HEK293 (cell line): ENCODE measurements at regions not wholly inside any gene's neighbourhood (a gene's known extent, or its start where the extent isn't known, plus 50 kb on each side); places are given as distances from the start of the nearest gene placed in this dataset.

Experiments used
- CTCF ChIP-seq: fragments of 450-650 bp; formaldehyde crosslinking; IDR thresholded peaks from 2 replicates; pipeline ENCODE4 v1.5.1; 2016; ENCODE audit warnings: missing biosample characterization, missing genetic modification characterization
- GLIS2 ChIP-seq: fragments of 450-650 bp; formaldehyde crosslinking; IDR thresholded peaks from 2 replicates; pipeline ENCODE4 v1.5.1; 2016; ENCODE audit warnings: missing biosample characterization, missing genetic modification characterization
- SP7 ChIP-seq: fragments of 450-650 bp; formaldehyde crosslinking; IDR thresholded peaks from 2 replicates; pipeline ENCODE4 v1.5.1; 2016; ENCODE audit warnings: missing biosample characterization, missing genetic modification characterization
- ZBTB17 ChIP-seq: fragments of 450-650 bp; formaldehyde crosslinking; IDR thresholded peaks from 2 replicates; pipeline ENCODE4 v1.5.1; 2016; ENCODE audit warnings: missing biosample characterization, missing genetic modification characterization
- ZBTB20 ChIP-seq: fragments of 450-650 bp; formaldehyde crosslinking; IDR thresholded peaks from 2 replicates; pipeline ENCODE4 v1.5.1; 2016; ENCODE audit warnings: missing biosample characterization, missing genetic modification characterization
- ZBTB7A ChIP-seq: fragments of 450-650 bp; formaldehyde crosslinking; IDR thresholded peaks from 2 replicates; pipeline ENCODE4 v1.5.1; 2016; ENCODE audit warnings: low read depth, missing biosample characterization, missing genetic modification characterization
- ZNF132 ChIP-seq: fragments of 450-650 bp; formaldehyde crosslinking; IDR thresholded peaks from 2 replicates; pipeline ENCODE4 v1.5.1; 2017; ENCODE audit warnings: missing biosample characterization, missing genetic modification characterization, borderline replicate concordance
- ZNF138 ChIP-seq: fragments of 450-650 bp; formaldehyde crosslinking; IDR thresholded peaks from 2 replicates; pipeline ENCODE4 v1.5.1; 2016; ENCODE audit warnings: missing biosample characterization, missing genetic modification characterization, borderline replicate concordance
- ZNF623 ChIP-seq: fragments of 450-650 bp; formaldehyde crosslinking; IDR thresholded peaks from 2 replicates; pipeline ENCODE4 v1.5.1; 2016; ENCODE audit warnings: missing biosample characterization, missing genetic modification characterization
- ZNF692 ChIP-seq: fragments of 450-650 bp; formaldehyde crosslinking; IDR thresholded peaks from 2 replicates; pipeline ENCODE4 v1.5.1; 2016; ENCODE audit warnings: missing biosample characterization, missing genetic modification characterization
- TF ChIP-seq, protein P1 (sequence below): fragments of 450-650 bp; formaldehyde crosslinking; IDR thresholded peaks from 2 replicates; pipeline ENCODE4 v1.5.1; 2016; ENCODE audit warnings: missing biosample characterization, missing genetic modification characterization
- TF ChIP-seq, protein P2 (sequence below): fragments of 450-650 bp; formaldehyde crosslinking; IDR thresholded peaks from 2 replicates; pipeline ENCODE4 v1.5.1; 2016; ENCODE audit warnings: missing biosample characterization, missing genetic modification characterization, low read depth
- TF ChIP-seq, protein P3 (sequence below): fragments of 450-650 bp; formaldehyde crosslinking; IDR thresholded peaks from 2 replicates; pipeline ENCODE4 v1.5.1; 2016; ENCODE audit warnings: missing biosample characterization, missing genetic modification characterization

GRCh38 chr12:24608637-24609285, 340.1 kb downstream of the BCAT1 start:
- TF ChIP-seq ZNF138 (tag by site-specific recombination) = no peak
- TF ChIP-seq ZBTB20 (tag by site-specific recombination) = no peak
- TF ChIP-seq, protein P1, sequence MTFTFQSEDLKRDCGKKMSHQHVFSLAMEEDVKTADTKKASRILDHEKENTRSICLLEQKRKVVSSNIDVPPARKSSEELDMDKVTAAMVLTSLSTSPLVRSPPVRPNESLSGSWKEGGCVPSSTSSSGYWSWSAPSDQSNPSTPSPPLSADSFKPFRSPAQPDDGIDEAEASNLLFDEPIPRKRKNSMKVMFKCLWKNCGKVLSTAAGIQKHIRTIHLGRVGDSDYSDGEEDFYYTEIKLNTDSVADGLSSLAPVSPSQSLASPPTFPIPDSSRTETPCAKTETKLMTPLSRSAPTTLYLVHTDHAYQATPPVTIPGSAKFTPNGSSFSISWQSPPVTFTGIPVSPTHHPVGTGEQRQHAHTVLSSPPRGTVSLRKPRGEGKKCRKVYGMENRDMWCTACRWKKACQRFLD (tag by site-specific recombination) = no peak
- TF ChIP-seq CTCF (tag by site-specific recombination) = no peak
- TF ChIP-seq, protein P2, sequence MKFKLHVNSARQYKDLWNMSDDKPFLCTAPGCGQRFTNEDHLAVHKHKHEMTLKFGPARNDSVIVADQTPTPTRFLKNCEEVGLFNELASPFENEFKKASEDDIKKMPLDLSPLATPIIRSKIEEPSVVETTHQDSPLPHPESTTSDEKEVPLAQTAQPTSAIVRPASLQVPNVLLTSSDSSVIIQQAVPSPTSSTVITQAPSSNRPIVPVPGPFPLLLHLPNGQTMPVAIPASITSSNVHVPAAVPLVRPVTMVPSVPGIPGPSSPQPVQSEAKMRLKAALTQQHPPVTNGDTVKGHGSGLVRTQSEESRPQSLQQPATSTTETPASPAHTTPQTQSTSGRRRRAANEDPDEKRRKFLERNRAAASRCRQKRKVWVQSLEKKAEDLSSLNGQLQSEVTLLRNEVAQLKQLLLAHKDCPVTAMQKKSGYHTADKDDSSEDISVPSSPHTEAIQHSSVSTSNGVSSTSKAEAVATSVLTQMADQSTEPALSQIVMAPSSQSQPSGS (tag by site-specific recombination) = no peak
- TF ChIP-seq GLIS2 = no peak
- TF ChIP-seq ZNF692 (tag by site-specific recombination) = no peak
- no peak for TF ChIP-seq SP7 (tag by site-specific recombination)
- TF ChIP-seq, protein P3, sequence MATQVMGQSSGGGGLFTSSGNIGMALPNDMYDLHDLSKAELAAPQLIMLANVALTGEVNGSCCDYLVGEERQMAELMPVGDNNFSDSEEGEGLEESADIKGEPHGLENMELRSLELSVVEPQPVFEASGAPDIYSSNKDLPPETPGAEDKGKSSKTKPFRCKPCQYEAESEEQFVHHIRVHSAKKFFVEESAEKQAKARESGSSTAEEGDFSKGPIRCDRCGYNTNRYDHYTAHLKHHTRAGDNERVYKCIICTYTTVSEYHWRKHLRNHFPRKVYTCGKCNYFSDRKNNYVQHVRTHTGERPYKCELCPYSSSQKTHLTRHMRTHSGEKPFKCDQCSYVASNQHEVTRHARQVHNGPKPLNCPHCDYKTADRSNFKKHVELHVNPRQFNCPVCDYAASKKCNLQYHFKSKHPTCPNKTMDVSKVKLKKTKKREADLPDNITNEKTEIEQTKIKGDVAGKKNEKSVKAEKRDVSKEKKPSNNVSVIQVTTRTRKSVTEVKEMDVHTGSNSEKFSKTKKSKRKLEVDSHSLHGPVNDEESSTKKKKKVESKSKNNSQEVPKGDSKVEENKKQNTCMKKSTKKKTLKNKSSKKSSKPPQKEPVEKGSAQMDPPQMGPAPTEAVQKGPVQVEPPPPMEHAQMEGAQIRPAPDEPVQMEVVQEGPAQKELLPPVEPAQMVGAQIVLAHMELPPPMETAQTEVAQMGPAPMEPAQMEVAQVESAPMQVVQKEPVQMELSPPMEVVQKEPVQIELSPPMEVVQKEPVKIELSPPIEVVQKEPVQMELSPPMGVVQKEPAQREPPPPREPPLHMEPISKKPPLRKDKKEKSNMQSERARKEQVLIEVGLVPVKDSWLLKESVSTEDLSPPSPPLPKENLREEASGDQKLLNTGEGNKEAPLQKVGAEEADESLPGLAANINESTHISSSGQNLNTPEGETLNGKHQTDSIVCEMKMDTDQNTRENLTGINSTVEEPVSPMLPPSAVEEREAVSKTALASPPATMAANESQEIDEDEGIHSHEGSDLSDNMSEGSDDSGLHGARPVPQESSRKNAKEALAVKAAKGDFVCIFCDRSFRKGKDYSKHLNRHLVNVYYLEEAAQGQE = no peak
- TF ChIP-seq ZNF623 (tag by site-specific recombination) = no peak
- TF ChIP-seq ZBTB7A (tag by site-specific recombination) = no peak
- TF ChIP-seq ZBTB17 = no peak
- TF ChIP-seq ZNF132 (tag by site-specific recombination) = no peak
